Prostate gland (tissue), 2 donors: ENCODE measurements at regions not wholly inside any gene's neighbourhood (a gene's known extent, or its start where the extent isn't known, plus 50 kb on each side); places are given as distances from the start of the nearest gene placed in this dataset.

ENCODE experiments used
- DNase-seq: peaks from one replicate; pipeline ENCODE4 v3.0.0-alpha.2; 2019; ENCODE audit warnings: low spot score
- H3K27ac ChIP-seq, 2 donors: fragments of 200-600 bp; sonication (generic); 2 replicates each; pipeline ENCODE4 v1.5.1; 2017 to 2019
- H3K27me3 ChIP-seq: fragments of 200-600 bp; sonication (generic); replicated peaks from 2 replicates; pipeline ENCODE4 v1.5.1; 2019; ENCODE audit not compliant: insufficient read depth
- H3K36me3 ChIP-seq, 2 donors: fragments of 200-600 bp; sonication (generic); 1 replicate in 1 of 2; 2 replicates in 1 of 2; pipeline versions ENCODE4 v1.5.1 to v1.8.1; 2017 to 2019
- H3K4me1 ChIP-seq: fragments of 200-600 bp; sonication (generic); replicated peaks from 2 replicates; pipeline ENCODE4 v1.5.1; 2019
- H3K4me3 ChIP-seq, 2 donors: fragments of 200-600 bp; sonication (generic); 2 replicates each; pipeline ENCODE4 v1.5.1; 2017 to 2019
- H3K9me3 ChIP-seq: fragments of 200-600 bp; sonication (generic); 2 replicates; pipeline ENCODE4 v1.5.1; 2017
- POLR2A ChIP-seq: fragments of 450-650 bp; IDR thresholded peaks from one replicate; pipeline ENCODE4 v1.6.1; 2016; ENCODE audit warnings: antibody characterized with exemption, mild to moderate bottlenecking
- POLR2AphosphoS5 ChIP-seq: sonication (generic); formaldehyde crosslinking; IDR thresholded peaks from one replicate; pipeline ENCODE4 v1.6.1; 2017; ENCODE audit warnings: antibody characterized with exemption
- WGBS: methylation state at CpG from one replicate; pipeline ENCODE4 v1.1.5; 2018; 5-methylcytosine and 5-hydroxymethylcytosine counted together
- intact Hi-C: fragments of 100-400 bp; cut with DNase I; formaldehyde crosslinking; loops from one replicate; pipeline ENCODE4 v1.14.2; 2022
- TF ChIP-seq, protein P1 (sequence below), 4 experiments: fragments of 200-600 bp in 2 of 4; fragments of 450-650 bp in 2 of 4; sonication (generic) in 2 of 4; IDR thresholded peaks; 1 replicate in 3 of 4; 2 replicates in 1 of 4; pipeline ENCODE4 v1.5.1; 2016 to 2019; ENCODE audit warnings: antibody characterized with exemption in 4 of 4, mild to moderate bottlenecking in 2 of 4, moderate library complexity in 2 of 4

DNA sequence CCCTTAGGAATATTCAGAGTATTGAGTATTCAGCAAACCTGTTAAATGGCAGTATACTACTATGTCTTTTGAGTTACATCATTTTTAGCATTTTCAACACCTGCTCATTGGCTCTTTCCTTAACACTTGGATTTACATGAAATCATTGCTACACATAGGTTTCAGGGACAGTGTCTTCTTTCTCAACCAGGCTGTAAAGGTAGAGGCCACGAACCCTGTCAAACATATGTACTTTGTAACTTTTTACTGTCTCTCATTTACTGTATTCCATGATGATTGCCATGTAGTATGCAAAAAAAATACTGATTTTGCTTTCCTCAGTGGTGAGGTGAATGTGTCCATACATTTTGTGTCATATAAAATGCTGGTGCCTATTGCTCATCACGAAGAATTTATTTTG, 264.4 kb downstream of the SLCO4C1 start:
- Histone ChIP-seq H3K36me3 (no peaks in the 10 kb centered on the region), H3K4me1 (no peaks in the 10 kb centered on the region), H3K4me3 (no peak overlapping the region), H3K9me3 (no peaks in the 10 kb centered on the region), H3K27ac (no peak overlapping the region), H3K27me3 (no peaks in the 10 kb centered on the region)
- WGBS: 82% methylated on average over 2 of the region's 2 CpGs
- TF ChIP-seq POLR2A (no peak), POLR2AphosphoS5 (no peak)
- TF ChIP-seq, protein P1, sequence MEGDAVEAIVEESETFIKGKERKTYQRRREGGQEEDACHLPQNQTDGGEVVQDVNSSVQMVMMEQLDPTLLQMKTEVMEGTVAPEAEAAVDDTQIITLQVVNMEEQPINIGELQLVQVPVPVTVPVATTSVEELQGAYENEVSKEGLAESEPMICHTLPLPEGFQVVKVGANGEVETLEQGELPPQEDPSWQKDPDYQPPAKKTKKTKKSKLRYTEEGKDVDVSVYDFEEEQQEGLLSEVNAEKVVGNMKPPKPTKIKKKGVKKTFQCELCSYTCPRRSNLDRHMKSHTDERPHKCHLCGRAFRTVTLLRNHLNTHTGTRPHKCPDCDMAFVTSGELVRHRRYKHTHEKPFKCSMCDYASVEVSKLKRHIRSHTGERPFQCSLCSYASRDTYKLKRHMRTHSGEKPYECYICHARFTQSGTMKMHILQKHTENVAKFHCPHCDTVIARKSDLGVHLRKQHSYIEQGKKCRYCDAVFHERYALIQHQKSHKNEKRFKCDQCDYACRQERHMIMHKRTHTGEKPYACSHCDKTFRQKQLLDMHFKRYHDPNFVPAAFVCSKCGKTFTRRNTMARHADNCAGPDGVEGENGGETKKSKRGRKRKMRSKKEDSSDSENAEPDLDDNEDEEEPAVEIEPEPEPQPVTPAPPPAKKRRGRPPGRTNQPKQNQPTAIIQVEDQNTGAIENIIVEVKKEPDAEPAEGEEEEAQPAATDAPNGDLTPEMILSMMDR (IDR thresholded peaks at IDR 0.05): no peak
- intact Hi-C loops: no loop called here
- DNase-seq: no peak

DNA sequence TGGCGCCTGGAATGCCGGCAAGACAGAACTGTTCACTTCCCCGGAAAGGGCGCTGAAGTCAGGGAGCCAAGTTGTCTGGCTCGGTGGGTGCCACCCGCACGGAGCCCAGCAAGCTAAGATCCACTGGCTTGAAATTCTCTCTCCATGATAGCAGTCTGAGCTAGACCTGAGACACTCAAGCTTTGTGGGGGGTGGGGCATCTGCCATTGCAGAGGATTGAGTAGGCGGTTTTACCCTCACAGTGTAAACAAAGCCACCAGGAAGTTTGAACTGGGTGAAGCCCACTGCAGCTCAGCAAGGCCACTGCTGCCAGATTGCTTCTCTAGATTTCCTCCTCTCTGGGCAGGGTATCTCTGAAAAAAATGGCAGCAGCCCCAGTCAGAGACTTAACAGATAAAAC, 277.4 kb downstream of the SLCO4C1 start:
- Histone ChIP-seq H3K4me3 (no peak overlapping the region), H3K27me3 (no peaks in the 10 kb centered on the region), H3K4me1 (no peaks in the 10 kb centered on the region), H3K9me3 (no peaks in the 10 kb centered on the region), H3K27ac (no peak overlapping the region), H3K36me3 (no peaks in the 10 kb centered on the region)
- WGBS: 87% methylated on average over 8 of the region's 8 CpGs
- TF ChIP-seq, protein P1 (IDR thresholded peaks at IDR 0.05): no peak
- no peak for TF ChIP-seq POLR2AphosphoS5
- TF ChIP-seq POLR2A: no peak
- intact Hi-C loops: no loop called here
- no peak for DNase-seq

DNA sequence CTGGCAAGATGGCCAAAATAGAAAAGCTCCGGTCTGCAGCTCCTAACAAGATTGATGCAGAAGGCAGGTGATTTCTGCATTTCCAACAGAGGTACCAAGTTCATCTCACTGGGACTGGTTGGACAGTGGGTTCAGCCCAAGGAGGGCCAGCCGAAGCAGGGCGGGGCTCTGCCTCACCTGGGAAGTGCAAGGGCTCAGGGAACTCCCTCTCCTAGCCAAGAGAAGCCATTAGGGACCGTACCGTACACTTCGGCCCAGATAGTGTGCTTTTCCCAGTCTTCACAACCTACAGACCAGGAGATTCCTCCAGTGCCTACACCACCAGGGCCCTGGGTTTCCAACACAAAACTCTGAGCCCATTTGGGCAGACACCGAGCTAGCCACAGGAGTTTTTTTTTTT, 277.8 kb downstream of the SLCO4C1 start:
- H3K9me3 ChIP-seq: no peaks in the 10 kb centered on the region
- TF ChIP-seq POLR2A (no peak), POLR2AphosphoS5 (no peak)
- TF ChIP-seq, protein P1 (IDR thresholded peaks at IDR 0.05): no peak
- no peaks in the 10 kb centered on the region for H3K27me3 ChIP-seq
- no peak overlapping the region for H3K4me3 ChIP-seq
- no peaks in the 10 kb centered on the region for H3K4me1 ChIP-seq
- intact Hi-C loops: no loop called here
- DNase-seq: no peak
- no peak overlapping the region for H3K27ac ChIP-seq
- WGBS: 77% methylated on average over 5 of the region's 7 CpGs
- no peaks in the 10 kb centered on the region for H3K36me3 ChIP-seq

DNA sequence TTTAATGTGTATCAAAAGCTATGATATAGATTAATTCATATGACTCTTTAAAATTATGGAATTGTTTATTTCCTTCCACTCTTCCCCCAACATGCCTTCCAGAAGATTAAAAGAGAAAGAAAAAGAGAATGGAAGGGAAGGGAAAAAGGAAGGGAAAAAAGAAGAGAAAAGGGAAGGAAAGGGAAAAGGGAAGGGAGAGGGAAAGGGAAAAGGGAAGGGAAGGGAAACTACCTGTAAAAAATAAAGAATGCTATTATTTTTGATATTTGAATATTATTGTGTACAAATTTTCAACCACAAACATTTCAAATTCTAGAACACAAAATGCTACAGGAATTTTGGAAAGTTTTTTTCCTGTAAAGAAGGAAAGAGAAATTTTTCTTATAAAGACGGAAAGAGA, 281.7 kb downstream of the SLCO4C1 start:
- intact Hi-C loops: no loop called here
- Histone ChIP-seq H3K27me3 (no peaks in the 10 kb centered on the region), H3K4me3 (no peak overlapping the region), H3K36me3 (no peaks in the 10 kb centered on the region), H3K27ac (no peak overlapping the region), H3K4me1 (no peaks in the 10 kb centered on the region), H3K9me3 (no peaks in the 10 kb centered on the region)
- no peak for DNase-seq
- TF ChIP-seq POLR2A (no peak), POLR2AphosphoS5 (no peak)
- TF ChIP-seq, protein P1 (IDR thresholded peaks at IDR 0.05): no peak
- 76% methylated on average over 1 of the region's 1 CpG for whole genome bisulfite sequencing

DNA sequence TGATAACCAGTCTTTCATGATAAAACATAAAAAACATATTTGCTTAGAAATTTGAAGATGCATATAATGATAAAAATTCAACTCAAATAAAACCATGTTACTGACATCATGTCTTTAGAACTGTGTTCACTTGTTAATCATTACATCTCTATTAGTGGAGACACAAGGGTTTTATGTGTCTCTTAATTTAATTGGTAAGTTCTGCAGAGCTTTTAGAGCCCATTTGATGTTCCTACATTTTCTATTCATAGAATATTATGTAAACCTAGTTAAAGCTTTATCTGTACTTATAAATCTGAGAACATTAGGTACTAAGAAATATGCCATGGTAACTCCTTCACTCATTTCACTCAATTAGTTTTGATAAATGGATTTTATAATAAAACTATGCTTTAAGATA, 285.4 kb downstream of the SLCO4C1 start:
- DNase-seq: no peak
- no peaks in the 10 kb centered on the region for H3K9me3 ChIP-seq
- H3K4me3 ChIP-seq: no peak overlapping the region
- H3K36me3 ChIP-seq: no peaks in the 10 kb centered on the region
- intact Hi-C loops: no loop called here
- no peaks in the 10 kb centered on the region for H3K4me1 ChIP-seq
- TF ChIP-seq POLR2A (no peak), POLR2AphosphoS5 (no peak)
- TF ChIP-seq, protein P1 (IDR thresholded peaks at IDR 0.05): no peak
- no peaks in the 10 kb centered on the region for H3K27me3 ChIP-seq
- H3K27ac ChIP-seq: no peak overlapping the region
